IMR-90 (cell line): ENCODE measurements at regions not wholly inside any gene's neighbourhood (a gene's known extent, or its start where the extent isn't known, plus 50 kb on each side); places are given as distances from the start of the nearest gene placed in this dataset.

Source experiments
- BHLHE40 ChIP-seq: fragments of 150-350 bp; IDR thresholded peaks from 2 replicates; pipeline ENCODE4 v1.6.1; 2016; ENCODE audit warnings: mild to moderate bottlenecking, low read depth, low read length
- CEBPB ChIP-seq: IDR thresholded peaks from 2 replicates; pipeline ENCODE4 v1.6.1; 2012; ENCODE audit warnings: low read depth, low read length, improper control_type of control experiment
- FOS ChIP-seq: fragments of 150-350 bp; IDR thresholded peaks from 2 replicates; pipeline ENCODE4 v1.6.1; 2016; ENCODE audit warnings: low read depth, low read length
- MAZ ChIP-seq: IDR thresholded peaks from 2 replicates; pipeline ENCODE4 v1.6.1; 2012; ENCODE audit warnings: low read depth, mild to moderate bottlenecking, low read length, improper control_type of control experiment, moderate library complexity, borderline replicate concordance
- MXI1 ChIP-seq: IDR thresholded peaks from 2 replicates; pipeline ENCODE4 v1.6.1; 2012; ENCODE audit warnings: low read depth, mild to moderate bottlenecking, low read length, moderate library complexity, borderline replicate concordance
- POLR2A ChIP-seq: IDR thresholded peaks from 2 replicates; pipeline ENCODE4 v1.6.1; 2012; ENCODE audit warnings: mild to moderate bottlenecking, low read depth, low read length
- RAD21 ChIP-seq: IDR thresholded peaks from 2 replicates; pipeline ENCODE4 v1.6.1; 2012; ENCODE audit warnings: low read length, improper control_type of control experiment
- RFX5 ChIP-seq: IDR thresholded peaks from 2 replicates; pipeline ENCODE4 v1.8.0; 2012; ENCODE audit warnings: low read depth, mild to moderate bottlenecking, low read length, moderate library complexity
- TF ChIP-seq, protein P1 (sequence below): conservative IDR thresholded peaks from 2 replicates; pipeline ENCODE4 v1.5.1; 2012; ENCODE audit warnings: mild to moderate bottlenecking, low read depth, low read length, improper control_type of control experiment
- TF ChIP-seq, protein P2 (sequence below): fragments of 150-350 bp; IDR thresholded peaks from 2 replicates; pipeline ENCODE4 v1.6.1; 2017; ENCODE audit warnings: mild to moderate bottlenecking, antibody characterized with exemption, low read length, low read depth
- TF ChIP-seq, protein P3 (sequence below): fragments of 150-350 bp; IDR thresholded peaks from 2 replicates; pipeline ENCODE4 v1.6.1; 2016; ENCODE audit warnings: low read depth, mild to moderate bottlenecking, low read length, moderate library complexity, borderline replicate concordance

DNA sequence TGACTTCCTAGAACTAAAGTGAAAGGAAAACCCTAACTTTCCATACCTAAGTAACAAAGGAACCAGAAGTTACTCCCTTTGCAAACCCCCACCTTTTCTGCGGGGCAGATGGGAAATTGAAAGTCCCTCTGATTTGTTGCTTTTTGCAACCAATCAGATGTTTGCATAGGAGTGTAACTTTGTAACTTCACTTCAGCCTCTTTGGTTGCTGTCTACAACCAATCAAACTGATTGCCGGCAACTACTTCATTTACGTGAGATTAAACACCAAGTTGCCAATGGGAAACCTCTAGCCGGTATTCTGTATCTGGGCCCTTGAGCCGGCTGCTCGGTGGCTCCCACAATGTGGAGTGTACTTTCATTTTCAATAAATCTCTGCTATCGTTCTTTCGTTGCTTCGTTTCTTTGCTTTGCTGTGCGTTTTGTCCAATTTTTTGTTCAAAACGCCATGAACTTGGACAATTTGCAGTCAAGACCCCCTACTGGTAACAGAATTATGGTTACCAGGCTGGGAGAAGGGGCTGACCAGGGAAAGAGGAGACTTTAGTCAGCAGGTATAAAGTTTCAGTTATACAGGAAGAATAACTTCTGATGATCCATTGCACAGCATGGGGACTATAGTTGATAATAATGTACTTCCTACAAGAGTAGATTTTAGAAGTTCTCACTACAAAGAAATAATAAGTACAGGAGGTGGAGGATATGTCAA lies 69.2 kb upstream of the RGS2 start:
- TF ChIP-seq POLR2A = no peak
- TF ChIP-seq, protein P1, sequence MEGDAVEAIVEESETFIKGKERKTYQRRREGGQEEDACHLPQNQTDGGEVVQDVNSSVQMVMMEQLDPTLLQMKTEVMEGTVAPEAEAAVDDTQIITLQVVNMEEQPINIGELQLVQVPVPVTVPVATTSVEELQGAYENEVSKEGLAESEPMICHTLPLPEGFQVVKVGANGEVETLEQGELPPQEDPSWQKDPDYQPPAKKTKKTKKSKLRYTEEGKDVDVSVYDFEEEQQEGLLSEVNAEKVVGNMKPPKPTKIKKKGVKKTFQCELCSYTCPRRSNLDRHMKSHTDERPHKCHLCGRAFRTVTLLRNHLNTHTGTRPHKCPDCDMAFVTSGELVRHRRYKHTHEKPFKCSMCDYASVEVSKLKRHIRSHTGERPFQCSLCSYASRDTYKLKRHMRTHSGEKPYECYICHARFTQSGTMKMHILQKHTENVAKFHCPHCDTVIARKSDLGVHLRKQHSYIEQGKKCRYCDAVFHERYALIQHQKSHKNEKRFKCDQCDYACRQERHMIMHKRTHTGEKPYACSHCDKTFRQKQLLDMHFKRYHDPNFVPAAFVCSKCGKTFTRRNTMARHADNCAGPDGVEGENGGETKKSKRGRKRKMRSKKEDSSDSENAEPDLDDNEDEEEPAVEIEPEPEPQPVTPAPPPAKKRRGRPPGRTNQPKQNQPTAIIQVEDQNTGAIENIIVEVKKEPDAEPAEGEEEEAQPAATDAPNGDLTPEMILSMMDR = no peak
- TF ChIP-seq MXI1 = no peak
- TF ChIP-seq, protein P2, sequence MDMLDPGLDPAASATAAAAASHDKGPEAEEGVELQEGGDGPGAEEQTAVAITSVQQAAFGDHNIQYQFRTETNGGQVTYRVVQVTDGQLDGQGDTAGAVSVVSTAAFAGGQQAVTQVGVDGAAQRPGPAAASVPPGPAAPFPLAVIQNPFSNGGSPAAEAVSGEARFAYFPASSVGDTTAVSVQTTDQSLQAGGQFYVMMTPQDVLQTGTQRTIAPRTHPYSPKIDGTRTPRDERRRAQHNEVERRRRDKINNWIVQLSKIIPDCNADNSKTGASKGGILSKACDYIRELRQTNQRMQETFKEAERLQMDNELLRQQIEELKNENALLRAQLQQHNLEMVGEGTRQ = no peak
- no peak for TF ChIP-seq RAD21
- no peak for TF ChIP-seq BHLHE40
- TF ChIP-seq, protein P3, sequence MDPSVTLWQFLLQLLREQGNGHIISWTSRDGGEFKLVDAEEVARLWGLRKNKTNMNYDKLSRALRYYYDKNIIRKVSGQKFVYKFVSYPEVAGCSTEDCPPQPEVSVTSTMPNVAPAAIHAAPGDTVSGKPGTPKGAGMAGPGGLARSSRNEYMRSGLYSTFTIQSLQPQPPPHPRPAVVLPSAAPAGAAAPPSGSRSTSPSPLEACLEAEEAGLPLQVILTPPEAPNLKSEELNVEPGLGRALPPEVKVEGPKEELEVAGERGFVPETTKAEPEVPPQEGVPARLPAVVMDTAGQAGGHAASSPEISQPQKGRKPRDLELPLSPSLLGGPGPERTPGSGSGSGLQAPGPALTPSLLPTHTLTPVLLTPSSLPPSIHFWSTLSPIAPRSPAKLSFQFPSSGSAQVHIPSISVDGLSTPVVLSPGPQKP = no peak
- TF ChIP-seq MAZ = no peak
- TF ChIP-seq RFX5 = no peak
- TF ChIP-seq CEBPB = no peak
- TF ChIP-seq FOS = no peak
